ENCODE measurements at regions not wholly inside any gene's neighbourhood (a gene's known extent, or its start where the extent isn't known, plus 50 kb on each side); places are given as distances from the start of the nearest gene placed in this dataset.

- H3K27ac Mint-ChIP-seq (ENCODE audit: unreplicated experiment), result no peak overlapping the region
- H3K4me1 Mint-ChIP-seq (ENCODE audit: unreplicated experiment), result no peaks in the 10 kb centered on the region
- H3K9me3 Mint-ChIP-seq (ENCODE audit: unreplicated experiment), result no peaks in the 10 kb centered on the region
- H3K27me3 Mint-ChIP-seq (ENCODE audit: unreplicated experiment), result peaks cover 24% of the 10 kb centered on the region
- no peak for TF ChIP-seq CTCF (IDR thresholded peaks at IDR 0.05)
- H3K4me3 Mint-ChIP-seq (ENCODE audit: unreplicated experiment), result no peak overlapping the region
- peaks cover 2% of the 10 kb centered on the region for H3K36me3 Mint-ChIP-seq (ENCODE audit: unreplicated experiment)
- no peak for DNase-seq (ENCODE audit: extremely low spot score, unreplicated experiment)
These were observed 261.6 kb downstream of the RPS24 start for GRCh38 chr10:78295242-78295641.

GRCh38 chr10:78296785-78297184 lies 263.1 kb downstream of the RPS24 start:
- Mint-ChIP-seq H3K27me3 (ENCODE audit: unreplicated experiment) (peaks cover 17% of the 10 kb centered on the region), H3K9me3 (ENCODE audit: unreplicated experiment) (no peaks in the 10 kb centered on the region), H3K27ac (ENCODE audit: unreplicated experiment) (no peak overlapping the region), H3K4me1 (ENCODE audit: unreplicated experiment) (no peaks in the 10 kb centered on the region), H3K36me3 (ENCODE audit: unreplicated experiment) (peaks cover 2% of the 10 kb centered on the region), H3K4me3 (ENCODE audit: unreplicated experiment) (no peak overlapping the region)
- no peak for DNase-seq (ENCODE audit: extremely low spot score, unreplicated experiment)
- TF ChIP-seq CTCF (IDR thresholded peaks at IDR 0.05), result no peak

- no peak overlapping the region for H3K4me3 Mint-ChIP-seq (ENCODE audit: unreplicated experiment)
- peaks cover 2% of the 10 kb centered on the region for H3K36me3 Mint-ChIP-seq (ENCODE audit: unreplicated experiment)
- no peak for TF ChIP-seq CTCF (IDR thresholded peaks at IDR 0.05)
- peaks cover 7% of the 10 kb centered on the region for H3K4me1 Mint-ChIP-seq (ENCODE audit: unreplicated experiment)
- H3K27me3 Mint-ChIP-seq (ENCODE audit: unreplicated experiment), result peaks cover 10% of the 10 kb centered on the region
- no peak for DNase-seq (ENCODE audit: extremely low spot score, unreplicated experiment)
- no peak overlapping the region for H3K27ac Mint-ChIP-seq (ENCODE audit: unreplicated experiment)
- no peaks in the 10 kb centered on the region for H3K9me3 Mint-ChIP-seq (ENCODE audit: unreplicated experiment)
These were observed 264.3 kb downstream of the RPS24 start for GRCh38 chr10:78297997-78298396.

GRCh38 chr10:78298835-78299234 lies 265.2 kb downstream of the RPS24 start:
- Mint-ChIP-seq H3K4me3 (ENCODE audit: unreplicated experiment) (no peak overlapping the region), H3K36me3 (ENCODE audit: unreplicated experiment) (peaks cover 2% of the 10 kb centered on the region), H3K27ac (ENCODE audit: unreplicated experiment) (no peak overlapping the region), H3K4me1 (ENCODE audit: unreplicated experiment) (peaks cover 7% of the 10 kb centered on the region), H3K27me3 (ENCODE audit: unreplicated experiment) (peaks cover 4% of the 10 kb centered on the region), H3K9me3 (ENCODE audit: unreplicated experiment) (no peaks in the 10 kb centered on the region)
- no peak for DNase-seq (ENCODE audit: extremely low spot score, unreplicated experiment)
- TF ChIP-seq CTCF (IDR thresholded peaks at IDR 0.05), result no peak

GRCh38 chr10:78299851-78300468 lies 266.3 kb downstream of the RPS24 start:
- H3K27me3 Mint-ChIP-seq (ENCODE audit: unreplicated experiment), result peaks cover 3% of the 10 kb centered on the region
- H3K27ac Mint-ChIP-seq (ENCODE audit: unreplicated experiment), result no peak overlapping the region
- H3K4me3 Mint-ChIP-seq (ENCODE audit: unreplicated experiment), result no peak overlapping the region
- peaks cover 7% of the 10 kb centered on the region for H3K4me1 Mint-ChIP-seq (ENCODE audit: unreplicated experiment)
- peaks cover 2% of the 10 kb centered on the region for H3K36me3 Mint-ChIP-seq (ENCODE audit: unreplicated experiment)
- TF ChIP-seq CTCF (IDR thresholded peaks at IDR 0.05), result no peak
- no peaks in the 10 kb centered on the region for H3K9me3 Mint-ChIP-seq (ENCODE audit: unreplicated experiment)
- no peak for DNase-seq (ENCODE audit: extremely low spot score, unreplicated experiment)
